C4-2B (cell line): ENCODE measurements at regions not wholly inside any gene's neighbourhood (a gene's known extent, or its start where the extent isn't known, plus 50 kb on each side); places are given as distances from the start of the nearest gene placed in this dataset.
"Not testable (repeated sequence)": the region's sequence is repeated elsewhere in the genome, so short reads cannot be mapped to it uniquely, and the experiment has no call there.

Source experiments
- ZFX ChIP-seq: fragments of 450-650 bp; IDR thresholded peaks from 2 replicates; pipeline ENCODE4 v1.6.1; 2017
- TF ChIP-seq, protein P1 (sequence below): fragments of 450-650 bp; conservative IDR thresholded peaks from 2 replicates; pipeline ENCODE4 v1.5.1; 2017; ENCODE audit warnings: mild to moderate bottlenecking

DNA sequence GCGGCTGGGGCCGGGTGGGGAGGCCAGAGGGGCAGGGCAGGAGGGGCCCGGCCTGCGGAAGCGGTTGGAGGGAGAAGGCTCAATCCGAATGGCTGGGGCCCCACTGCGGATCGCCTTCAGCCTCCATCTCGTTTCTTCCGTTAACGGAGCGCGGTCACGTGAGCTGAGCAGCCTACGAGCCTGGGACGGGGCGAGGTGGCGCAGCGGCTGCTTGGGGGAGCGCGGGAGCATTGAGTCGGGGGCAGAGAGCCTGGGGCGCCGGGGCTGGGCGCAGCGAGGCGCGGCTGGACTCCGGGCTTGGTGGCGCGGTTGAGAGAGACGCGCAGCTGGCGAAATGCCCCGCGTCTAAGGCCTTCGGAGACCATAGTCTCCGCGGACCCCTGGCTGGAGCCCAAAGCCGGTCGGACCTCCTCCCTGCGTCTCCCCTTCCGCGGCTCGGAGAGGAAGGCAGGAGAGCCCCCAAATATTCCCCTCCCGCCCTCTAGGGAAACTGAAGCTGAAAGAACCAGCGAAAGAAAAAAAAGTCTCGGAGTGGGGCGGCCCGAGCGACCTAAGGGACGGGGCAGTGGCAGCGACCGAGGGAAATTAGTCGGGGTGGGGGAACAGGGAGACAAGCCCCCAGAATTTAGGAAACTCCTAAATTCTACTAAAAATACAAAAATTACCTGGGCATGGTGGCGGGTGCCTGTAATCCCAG, 94.7 kb upstream of the PLEKHM1 start:
- TF ChIP-seq, protein P1, sequence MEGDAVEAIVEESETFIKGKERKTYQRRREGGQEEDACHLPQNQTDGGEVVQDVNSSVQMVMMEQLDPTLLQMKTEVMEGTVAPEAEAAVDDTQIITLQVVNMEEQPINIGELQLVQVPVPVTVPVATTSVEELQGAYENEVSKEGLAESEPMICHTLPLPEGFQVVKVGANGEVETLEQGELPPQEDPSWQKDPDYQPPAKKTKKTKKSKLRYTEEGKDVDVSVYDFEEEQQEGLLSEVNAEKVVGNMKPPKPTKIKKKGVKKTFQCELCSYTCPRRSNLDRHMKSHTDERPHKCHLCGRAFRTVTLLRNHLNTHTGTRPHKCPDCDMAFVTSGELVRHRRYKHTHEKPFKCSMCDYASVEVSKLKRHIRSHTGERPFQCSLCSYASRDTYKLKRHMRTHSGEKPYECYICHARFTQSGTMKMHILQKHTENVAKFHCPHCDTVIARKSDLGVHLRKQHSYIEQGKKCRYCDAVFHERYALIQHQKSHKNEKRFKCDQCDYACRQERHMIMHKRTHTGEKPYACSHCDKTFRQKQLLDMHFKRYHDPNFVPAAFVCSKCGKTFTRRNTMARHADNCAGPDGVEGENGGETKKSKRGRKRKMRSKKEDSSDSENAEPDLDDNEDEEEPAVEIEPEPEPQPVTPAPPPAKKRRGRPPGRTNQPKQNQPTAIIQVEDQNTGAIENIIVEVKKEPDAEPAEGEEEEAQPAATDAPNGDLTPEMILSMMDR, result not testable (repeated sequence)
- not testable (repeated sequence) for TF ChIP-seq ZFX
